Colonic mucosa (tissue), 4 donors: ENCODE measurements at regions not wholly inside any gene's neighbourhood (a gene's known extent, or its start where the extent isn't known, plus 50 kb on each side); places are given as distances from the start of the nearest gene placed in this dataset.
"Not testable (repeated sequence)": the region's sequence is repeated elsewhere in the genome, so short reads cannot be mapped to it uniquely, and the experiment has no call there.

Source experiments
- DNase-seq: peaks from one replicate; pipeline ENCODE4 v3.0.0-alpha.2; 2020
- H3K27ac ChIP-seq: fragments of 200-600 bp; one replicate; pipeline ENCODE4 v1.8.0; 2021
- H3K27me3 ChIP-seq: fragments of 200-600 bp; one replicate; pipeline ENCODE4 v1.8.0; 2021
- H3K36me3 ChIP-seq: fragments of 200-600 bp; one replicate; pipeline ENCODE4 v1.8.0; 2021
- H3K4me1 ChIP-seq: fragments of 200-600 bp; one replicate; pipeline ENCODE4 v1.8.0; 2021; ENCODE audit warnings: mild to moderate bottlenecking
- H3K4me3 ChIP-seq: fragments of 200-600 bp; one replicate; pipeline ENCODE4 v1.8.0; 2021
- H3K9ac ChIP-seq, 2 donors: one replicate each; pipeline ENCODE4 v1.7.0; 2013; ENCODE audit warnings: control low read depth in 2 of 2, low read depth in 2 of 2, low read length in 2 of 2
- H3K9me3 ChIP-seq: fragments of 200-600 bp; one replicate; pipeline ENCODE4 v1.8.0; 2021
- CTCF ChIP-seq: fragments of 200-600 bp; IDR thresholded peaks from one replicate; pipeline ENCODE4 v1.8.0; 2022; ENCODE audit warnings: antibody characterized with exemption, mild to moderate bottlenecking
- intact Hi-C: fragments of 100-400 bp; cut with DNase I; formaldehyde crosslinking; loops from one replicate; pipeline ENCODE4 v1.14.1; 2022
- donor health status: healthy.
- donor health status: DM: no; HTN: no; CAD: no.
- donor health status: DM: no; HTN: no; CAD: no.

DNA sequence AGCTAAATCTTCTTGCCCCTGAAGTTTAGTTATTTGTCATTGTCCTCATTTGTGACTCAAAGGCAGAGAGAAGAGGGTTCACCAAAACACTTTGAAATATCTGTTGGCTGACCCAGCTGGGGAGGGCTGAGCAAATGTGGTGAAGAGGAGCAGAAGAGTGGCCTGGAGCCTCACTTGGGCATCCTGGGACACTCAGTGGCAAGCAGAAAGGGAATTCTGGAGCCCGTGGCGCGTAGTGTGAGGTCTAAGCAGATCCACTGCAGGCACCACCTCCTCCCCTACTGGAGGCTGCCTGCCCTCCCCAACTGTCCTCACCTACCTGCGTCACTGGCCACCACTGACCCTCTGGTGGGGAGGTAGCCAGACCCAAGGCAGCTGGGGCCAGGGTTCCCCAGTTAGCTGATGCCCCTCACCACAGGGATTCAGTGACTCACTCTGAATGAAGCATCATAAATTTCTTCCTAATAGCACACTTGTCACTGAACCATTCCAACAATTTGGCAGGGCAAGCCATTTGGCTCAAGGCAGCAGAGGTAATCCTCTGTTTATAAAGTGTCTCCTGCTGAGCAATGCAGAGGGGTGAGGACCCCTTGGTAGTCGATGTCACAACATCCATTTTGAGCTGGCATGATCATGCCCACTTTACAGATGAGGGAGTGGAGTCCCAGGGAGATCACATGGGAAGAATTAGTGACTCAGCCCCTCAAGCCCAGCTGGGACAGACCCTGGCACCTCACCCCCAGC, 80.3 kb downstream of the NENF start:
- no peak for DNase-seq
- no peaks in the 10 kb centered on the region for H3K9me3 ChIP-seq
- H3K36me3 ChIP-seq: no peaks in the 10 kb centered on the region
- no peaks in the 10 kb centered on the region for H3K27me3 ChIP-seq
- H3K27ac ChIP-seq: no peak overlapping the region
- peaks cover 6% of the 10 kb centered on the region for H3K4me1 ChIP-seq
- H3K4me3 ChIP-seq: no peak overlapping the region
- no peak overlapping the region for H3K9ac ChIP-seq
- intact Hi-C loops: no loop called here
- TF ChIP-seq CTCF: no peak

- Histone ChIP-seq H3K4me3 (no peak overlapping the region), H3K36me3 (no peaks in the 10 kb centered on the region), H3K27ac (no peak overlapping the region), H3K27me3 (no peaks in the 10 kb centered on the region), H3K9ac (no peak overlapping the region), H3K9me3 (no peaks in the 10 kb centered on the region), H3K4me1 (peaks cover 6% of the 10 kb centered on the region)
- DNase-seq: no peak
- TF ChIP-seq CTCF: no peak
- intact Hi-C loops: no loop called here
Measured at GRCh38 chr1:212513586-212513985, 80.9 kb downstream of the NENF start.

DNA sequence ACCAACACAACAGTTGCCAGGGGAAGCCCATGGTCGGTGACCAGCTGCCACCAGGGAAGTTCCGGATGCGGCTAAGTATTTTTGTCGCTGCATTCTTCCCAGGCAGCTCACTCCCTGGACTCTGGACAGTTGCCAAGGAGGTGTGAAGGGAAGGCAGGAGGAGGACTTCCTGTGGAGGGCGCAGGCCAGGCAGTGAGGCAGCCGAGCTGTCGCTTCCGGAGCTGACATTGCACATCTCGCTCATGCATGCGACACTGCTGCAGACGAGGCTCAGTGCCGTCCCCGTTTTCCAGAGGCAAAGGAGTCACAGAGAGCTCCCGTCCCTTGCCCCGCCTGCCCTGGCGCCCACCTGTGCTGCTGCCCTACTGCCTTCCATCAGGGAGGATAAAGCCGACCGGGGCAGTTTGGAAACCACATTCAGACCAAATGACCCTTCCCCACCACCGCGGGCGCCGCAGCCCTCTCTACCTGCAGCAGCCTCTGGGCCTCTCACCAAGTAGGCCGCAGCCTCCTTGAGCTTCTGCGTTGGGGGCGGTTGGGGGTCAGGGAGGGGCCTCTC, 81.4 kb downstream of the NENF start:
- H3K36me3 ChIP-seq: no peaks in the 10 kb centered on the region
- no peak for TF ChIP-seq CTCF
- no peaks in the 10 kb centered on the region for H3K27me3 ChIP-seq
- intact Hi-C loops: no loop called here
- H3K27ac ChIP-seq: no peak overlapping the region
- peak; percentile 85 for DNase-seq
- H3K9me3 ChIP-seq: no peaks in the 10 kb centered on the region
- no peak overlapping the region for H3K9ac ChIP-seq
- peaks cover 10% of the 10 kb centered on the region for H3K4me1 ChIP-seq
- H3K4me3 ChIP-seq: no peak overlapping the region

DNA sequence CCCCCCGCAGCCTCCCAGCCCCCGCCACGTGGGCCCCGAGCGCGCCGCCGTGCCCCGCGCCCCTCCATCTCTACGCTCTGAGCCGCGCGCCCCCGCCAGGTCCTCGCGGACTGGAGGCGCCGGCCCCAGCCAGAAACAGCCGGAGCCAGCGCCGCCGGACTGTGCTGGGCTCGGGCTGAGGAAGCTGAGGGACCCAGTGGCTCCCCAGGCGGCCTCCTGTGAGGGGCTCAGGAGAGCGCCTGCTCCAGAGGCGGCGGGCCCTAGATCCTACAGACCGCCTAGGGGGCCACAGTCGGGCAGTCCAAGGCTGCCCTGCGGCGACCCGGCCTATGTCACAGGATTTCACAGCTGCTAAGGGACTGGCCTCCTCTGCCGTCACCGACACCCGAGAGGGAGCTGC, 82.1 kb downstream of the NENF start:
- peak overlapping the region; percentile 5 for H3K4me3 ChIP-seq
- no peaks in the 10 kb centered on the region for H3K27me3 ChIP-seq
- H3K9ac ChIP-seq: no peak overlapping the region
- no peak for DNase-seq
- H3K36me3 ChIP-seq: no peaks in the 10 kb centered on the region
- intact Hi-C loops: no loop called here
- H3K9me3 ChIP-seq: no peaks in the 10 kb centered on the region
- TF ChIP-seq CTCF: no peak
- no peak overlapping the region for H3K27ac ChIP-seq
- peaks cover 10% of the 10 kb centered on the region for H3K4me1 ChIP-seq

DNA sequence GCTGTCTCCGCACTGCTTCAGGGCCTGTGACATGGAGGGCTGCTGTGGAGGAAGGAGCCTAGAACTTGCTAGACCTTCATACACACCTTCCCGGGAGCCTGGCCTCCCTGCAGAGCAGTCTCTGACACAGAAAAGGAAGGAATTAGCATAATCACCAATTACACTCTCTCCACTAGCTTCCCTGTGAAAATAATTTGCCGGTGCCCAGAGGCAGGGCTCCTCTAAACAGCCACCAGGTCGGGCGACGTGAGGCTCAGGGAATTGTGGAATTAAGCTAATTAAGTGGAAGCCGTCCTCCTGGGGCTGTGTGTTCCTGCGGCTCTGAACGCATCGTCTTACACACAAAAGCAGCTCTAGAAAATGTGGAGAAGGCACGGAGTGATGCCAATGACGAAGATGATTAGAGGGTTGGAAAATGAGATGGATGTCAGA, 82.6 kb downstream of the NENF start:
- intact Hi-C loops: no loop called here

DNA sequence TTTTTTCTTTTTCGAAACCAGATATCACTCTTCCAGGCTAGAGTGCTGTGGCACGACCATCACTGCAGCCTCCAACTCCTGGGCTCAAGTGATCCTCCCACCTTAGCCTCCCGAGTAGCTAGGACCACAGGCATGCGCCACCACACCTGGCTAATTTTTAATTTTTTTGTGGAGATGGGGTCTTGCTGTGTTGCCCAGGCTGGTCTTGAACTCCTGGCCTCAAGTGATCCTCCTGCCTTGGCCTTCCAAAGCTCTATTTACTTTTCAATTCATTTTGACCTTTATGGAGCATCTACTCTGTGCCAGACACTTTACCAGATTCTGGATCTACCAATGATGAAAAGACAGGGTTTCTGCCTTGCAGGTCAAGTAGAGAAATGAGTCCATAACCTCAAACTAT, 83.3 kb downstream of the NENF start:
- H3K4me3 ChIP-seq, H3K27me3 ChIP-seq, H3K9me3 ChIP-seq, H3K9ac ChIP-seq, H3K36me3 ChIP-seq, intact Hi-C loops, H3K27ac ChIP-seq, DNase-seq: not testable (repeated sequence)
- peaks cover 10% of the 10 kb centered on the region for H3K4me1 ChIP-seq

More for the DNA sequence above, 82.6 kb downstream of the NENF start:
- no peak overlapping the region for H3K9ac ChIP-seq
- no peak overlapping the region for H3K4me3 ChIP-seq
- no peak for TF ChIP-seq CTCF
- H3K27me3 ChIP-seq: no peaks in the 10 kb centered on the region
- H3K9me3 ChIP-seq: no peaks in the 10 kb centered on the region
- H3K36me3 ChIP-seq: no peaks in the 10 kb centered on the region
- H3K4me1 ChIP-seq: peaks cover 10% of the 10 kb centered on the region
- no peak for DNase-seq
- no peak overlapping the region for H3K27ac ChIP-seq
